NCI-H446 (cell line): ENCODE measurements at regions not wholly inside any gene's neighbourhood (a gene's known extent, or its start where the extent isn't known, plus 50 kb on each side); places are given as distances from the start of the nearest gene placed in this dataset.
"Not testable (repeated sequence)": the region's sequence is repeated elsewhere in the genome, so short reads cannot be mapped to it uniquely, and the experiment has no call there.

Experiments used
- DNase-seq, 2 experiments: peaks; one replicate each; lab custom pipeline; 2025; lab: John Stamatoyannopoulos, UW

- DNase-seq: no peak
Measured at GRCh38 chr2:595141-595815, 81.9 kb downstream of the TMEM18 start.

GRCh38 chr2:594297-594949, 82.8 kb downstream of the TMEM18 start:
- no peak for DNase-seq

- DNase-seq: no peak
Measured at GRCh38 chr2:593356-594026, 83.7 kb downstream of the TMEM18 start.

- DNase-seq: no peak
Measured at GRCh38 chr2:592737-593136, 84.5 kb downstream of the TMEM18 start.

- DNase-seq: no peak
Measured at GRCh38 chr2:590214-591175, 86.7 kb downstream of the TMEM18 start.

- DNase-seq: no peak
Measured at GRCh38 chr2:589281-590130, 87.7 kb downstream of the TMEM18 start.

- DNase-seq: no peak
Measured at GRCh38 chr2:588074-588645, 89.0 kb downstream of the TMEM18 start.

- DNase-seq: no peak
Measured at GRCh38 chr2:587087-587960, 89.9 kb downstream of the TMEM18 start.

GRCh38 chr2:586641-587076, 90.5 kb downstream of the TMEM18 start:
- no peak for DNase-seq

- DNase-seq: no peak
Measured at GRCh38 chr2:584863-585823, 92.1 kb downstream of the TMEM18 start.

- DNase-seq: no peak
Measured at GRCh38 chr2:583666-584065, 93.5 kb downstream of the TMEM18 start.

- no peak for DNase-seq
Measured at GRCh38 chr2:582792-583528, 94.2 kb downstream of the TMEM18 start.

GRCh38 chr2:582289-582688, 94.9 kb downstream of the TMEM18 start:
- DNase-seq: not testable (repeated sequence)

- DNase-seq: no peak
Measured at GRCh38 chr2:579961-580360, 97.2 kb downstream of the TMEM18 start.

- no peak for DNase-seq
Measured at GRCh38 chr2:579351-579886, 97.8 kb downstream of the TMEM18 start.

GRCh38 chr2:576292-576691, 100.9 kb downstream of the TMEM18 start:
- DNase-seq: no peak

GRCh38 chr2:575727-576236, 101.4 kb downstream of the TMEM18 start:
- DNase-seq: no peak
